Motor neuron (in vitro differentiated cells): ENCODE measurements at regions not wholly inside any gene's neighbourhood (a gene's known extent, or its start where the extent isn't known, plus 50 kb on each side); places are given as distances from the start of the nearest gene placed in this dataset.
A peak's percentile ranks its signal among the peaks of the same experiment; 100 is the strongest.

ENCODE experiments used
- ATAC-seq, 8 experiments: fragments of 200-7000 bp; cut with Tn5 transposase; replicated peaks in 6 of 8; 2 replicates each; pipeline ENCODE4 v1.8.0; 2021; ENCODE audit warnings: mild to moderate bottlenecking in 8 of 8, moderate library complexity in 8 of 8
- H3K27ac ChIP-seq, 2 donors: fragments of 250-450 bp; sonication (Bioruptor Pico); 2 replicates each; pipeline ENCODE4 v1.9.0; 2021; ENCODE audit warnings: antibody characterized with exemption in 2 of 2, mild to moderate bottlenecking in 2 of 2, moderate library complexity in 1 of 2
- H3K4me1 ChIP-seq, 2 donors: fragments of 250-450 bp; sonication (Bioruptor Pico); replicated peaks in 1 of 2; 2 replicates each; pipeline ENCODE4 v1.6.1; 2021; ENCODE audit warnings: antibody characterized with exemption in 2 of 2, mild to moderate bottlenecking in 2 of 2, moderate library complexity in 1 of 2
- H3K4me3 ChIP-seq, 5 donors: fragments of 250-450 bp; sonication (Bioruptor Pico); 2 replicates each; pipeline ENCODE4 v1.9.0; 2021; ENCODE audit warnings: antibody characterized with exemption in 5 of 5, mild to moderate bottlenecking in 5 of 5, moderate library complexity in 4 of 5
- WGBS, 10 experiments: fragments of 450-650 bp; shearing (Covaris generic); methylation state at CpG; one replicate each; pipeline ENCODE4 v1.0.0; 2022; 5-methylcytosine and 5-hydroxymethylcytosine counted together
- in situ Hi-C, 9 experiments: fragments of 400-800 bp; cut with MboI; loops; one replicate each; pipeline ENCODE4 v1.15.0; 2021; ENCODE audit warnings: low sequenced_read_pairs in 9 of 9, low pct_unique_long_range_greater_than_20kb in 2 of 9; ENCODE audit not compliant: unreplicated experiment in 9 of 9

GRCh38 chr14:29459969-29460560 lies 467.6 kb downstream of the PRKD1 start:
- no peak overlapping the region for H3K4me3 ChIP-seq
- WGBS, 10 experiments = 7 to 100% (median 82%) methylated on average over 1 to 4 of the region's 4 CpGs; no CpG with 5 or more reads in 1 of the 10 experiments
- peaks cover 10 to 17% of the 10 kb centered on the region in 2 donors for H3K4me1 ChIP-seq
- in situ Hi-C loops = no loop called here
- peak in 2 of 8 experiments; percentile 15 to 41 for ATAC-seq
- H3K27ac ChIP-seq = no peak overlapping the region

GRCh38 chr14:29461101-29461500 lies 466.5 kb downstream of the PRKD1 start:
- 0 to 93% (median 77%) methylated on average over 1 to 6 of the region's 6 CpGs for WGBS, 10 experiments
- peaks cover 10 to 17% of the 10 kb centered on the region in 2 donors for H3K4me1 ChIP-seq
- H3K4me3 ChIP-seq = no peak overlapping the region
- in situ Hi-C loops = no loop called here
- H3K27ac ChIP-seq = no peak overlapping the region
- ATAC-seq = no peak

GRCh38 chr14:29461506-29461905 lies 466.1 kb downstream of the PRKD1 start:
- ATAC-seq = no peak
- H3K4me1 ChIP-seq = peaks cover 10 to 17% of the 10 kb centered on the region in 2 donors
- in situ Hi-C loops = no loop called here
- H3K4me3 ChIP-seq = no peak overlapping the region
- no peak overlapping the region for H3K27ac ChIP-seq
- 20 to 83% (median 56%) methylated on average over 1 of the region's 1 CpG; no CpG with 5 or more reads in 3 of the 10 experiments for WGBS, 10 experiments

- in situ Hi-C loops = no loop called here
- Histone ChIP-seq H3K27ac (no peak overlapping the region), H3K4me3 (no peak overlapping the region), H3K4me1 (peaks cover 10 to 17% of the 10 kb centered on the region in 2 donors)
- 0 to 100% (median 66%) methylated on average over 1 of the region's 1 CpG; no CpG with 5 or more reads in 6 of the 10 experiments for WGBS, 10 experiments
- no peak for ATAC-seq
Observed at GRCh38 chr14:29462321-29462720, 465.3 kb downstream of the PRKD1 start.

- in situ Hi-C loops = no loop called here
- Histone ChIP-seq H3K4me1 (peaks cover 10 to 17% of the 10 kb centered on the region in 2 donors), H3K4me3 (no peak overlapping the region), H3K27ac (no peak overlapping the region)
- no peak for ATAC-seq
- 40 to 100% (median 95%) methylated on average over 1 to 2 of the region's 2 CpGs for WGBS, 10 experiments
Observed at GRCh38 chr14:29462772-29463171, 464.9 kb downstream of the PRKD1 start.

- in situ Hi-C loops = no loop called here
- no peak overlapping the region for H3K4me3 ChIP-seq
- ATAC-seq = no peak
- no peak overlapping the region for H3K27ac ChIP-seq
- WGBS, 10 experiments = 2 to 65% (median 41%) methylated on average over 4 to 6 of the region's 6 CpGs
- H3K4me1 ChIP-seq = peaks cover 10 to 17% of the 10 kb centered on the region in 2 donors
Observed at GRCh38 chr14:29463727-29464395, 463.8 kb downstream of the PRKD1 start.

- Histone ChIP-seq H3K4me1 (peaks cover 6 to 10% of the 10 kb centered on the region in 2 donors), H3K4me3 (no peak overlapping the region), H3K27ac (no peak overlapping the region)
- WGBS, 10 experiments = 16 to 100% (median 50%) methylated on average over 1 to 2 of the region's 2 CpGs; no CpG with 5 or more reads in 1 of the 10 experiments
- no peak for ATAC-seq
- in situ Hi-C loops = no loop called here
Observed at GRCh38 chr14:29465095-29465494, 462.6 kb downstream of the PRKD1 start.

- H3K4me3 ChIP-seq = no peak overlapping the region
- H3K4me1 ChIP-seq = peaks cover 0 to 4% of the 10 kb centered on the region in 2 donors
- in situ Hi-C loops = no loop called here
- peak in 3 of 8 experiments; percentile 34 to 77 (median 48) for ATAC-seq
- no peak overlapping the region for H3K27ac ChIP-seq
Observed at GRCh38 chr14:29475641-29476040, 452.0 kb downstream of the PRKD1 start.

- Histone ChIP-seq H3K4me3 (no peak overlapping the region), H3K27ac (no peak overlapping the region), H3K4me1 (no peaks in the 10 kb centered on the region)
- in situ Hi-C loops = no loop called here
- no peak for ATAC-seq
- WGBS, 10 experiments = 0 to 100% (median 67%) methylated on average over 1 to 4 of the region's 4 CpGs; no CpG with 5 or more reads in 1 of the 10 experiments
Observed at GRCh38 chr14:29486132-29486531, 441.5 kb downstream of the PRKD1 start.

- Histone ChIP-seq H3K4me1 (no peaks in the 10 kb centered on the region), H3K4me3 (no peak overlapping the region), H3K27ac (no peak overlapping the region)
- no peak for ATAC-seq
- in situ Hi-C loops = no loop called here
- WGBS, 10 experiments = 29 to 100% (median 87%) methylated on average over 1 to 4 of the region's 4 CpGs; no CpG with 5 or more reads in 3 of the 10 experiments
Observed at GRCh38 chr14:29489911-29490425, 437.7 kb downstream of the PRKD1 start.

- Histone ChIP-seq H3K4me3 (no peak overlapping the region), H3K4me1 (no peaks in the 10 kb centered on the region), H3K27ac (no peak overlapping the region)
- no peak for ATAC-seq
- 8 to 100% (median 68%) methylated on average over 1 to 4 of the region's 4 CpGs for WGBS, 10 experiments
- in situ Hi-C loops = no loop called here
Observed at GRCh38 chr14:29493849-29494248, 433.8 kb downstream of the PRKD1 start.

- in situ Hi-C loops = no loop called here
- H3K27ac ChIP-seq = no peak overlapping the region
- no peak overlapping the region for H3K4me3 ChIP-seq
- 57 to 100% (median 92%) methylated on average over 1 of the region's 1 CpG; no CpG with 5 or more reads in 6 of the 10 experiments for WGBS, 10 experiments
- no peak for ATAC-seq
- H3K4me1 ChIP-seq = no peaks in the 10 kb centered on the region
Observed at GRCh38 chr14:29494312-29494711, 433.3 kb downstream of the PRKD1 start.

- no peak overlapping the region for H3K4me3 ChIP-seq
- no peaks in the 10 kb centered on the region for H3K4me1 ChIP-seq
- ATAC-seq = no peak
- in situ Hi-C loops = loop anchor here in 1 of 9 experiments (25.0 kb wide), 1 partner anchor 267 kb away; no protein-coding TSS in a partner anchor
- no peak overlapping the region for H3K27ac ChIP-seq
Observed at GRCh38 chr14:29503903-29504302, 423.7 kb downstream of the PRKD1 start.
